K562 (cell line): ENCODE measurements at regions not wholly inside any gene's neighbourhood (a gene's known extent, or its start where the extent isn't known, plus 50 kb on each side); places are given as distances from the start of the nearest gene placed in this dataset.

Source experiments
- BCLAF1 ChIP-seq, 2 experiments: fragments of 450-650 bp in 1 of 2; IDR thresholded peaks; 2 replicates each; pipeline ENCODE4 v1.6.1; 2011 to 2017; ENCODE audit warnings: low read depth in 2 of 2, antibody characterized with exemption in 1 of 2, borderline replicate concordance in 1 of 2, low read length in 1 of 2, mild to moderate bottlenecking in 1 of 2, mixed read lengths in 1 of 2; ENCODE audit not compliant: control insufficient read depth in 1 of 2
- FOXJ2 ChIP-seq: fragments of 200-800 bp; sonication (Bioruptor generic); IDR thresholded peaks from 2 replicates; pipeline ENCODE4 v1.6.1; 2016; ENCODE audit warnings: missing genetic modification characterization, missing compliant biosample characterization
- MGA ChIP-seq: fragments of 450-650 bp; IDR thresholded peaks from 2 replicates; pipeline ENCODE4 v1.6.1; 2016; ENCODE audit warnings: mild to moderate bottlenecking, moderate library complexity
- MITF ChIP-seq: IDR thresholded peaks from 2 replicates; pipeline ENCODE4 v1.6.1; 2014; ENCODE audit warnings: antibody characterized with exemption
- ZNF197 ChIP-seq: fragments of 200-800 bp; sonication (Bioruptor generic); IDR thresholded peaks from 2 replicates; pipeline ENCODE4 v1.6.1; 2016; ENCODE audit warnings: low read depth, missing genetic modification characterization, missing compliant biosample characterization
- ZNF384 ChIP-seq: IDR thresholded peaks from 2 replicates; pipeline ENCODE4 v1.6.1; 2012; ENCODE audit warnings: low read depth, low read length, improper control_type of control experiment
- ZNF41 ChIP-seq: fragments of 250-450 bp; sonication (Bioruptor Pico); conservative IDR thresholded peaks from 2 replicates; pipeline ENCODE4 v1.4.0; 2020; ENCODE audit warnings: mild to moderate bottlenecking

GRCh38 chr2:204268971-204269370 lies 276.3 kb upstream of the PARD3B start (continued):
- TF ChIP-seq MGA (no peak), BCLAF1 (IDR thresholded peaks at IDR 0.05; ENCODE audit: borderline replicate concordance in 1 of 2, control insufficient read depth in 1 of 2, low read depth in 2 of 2, low read length in 1 of 2) (no peak), MITF (no peak), ZNF384 (no peak), ZNF197 (no peak), FOXJ2 (no peak), ZNF41 (CRISPR knock-in tag) (no peak)
